ENCODE measurements at regions not wholly inside any gene's neighbourhood (a gene's known extent, or its start where the extent isn't known, plus 50 kb on each side); places are given as distances from the start of the nearest gene placed in this dataset.

GRCh38 chr20:40249805-40250204 is 439.2 kb downstream of the MAFB start:
- Histone ChIP-seq H3K36me3 (ENCODE audit: low read length) (no peaks in the 10 kb centered on the region), H3K9me2 (replicated peaks; ENCODE audit: insufficient read depth, low read length) (no peaks in the 10 kb centered on the region), H2AFZ (ENCODE audit: low read depth, low read length, severe bottlenecking) (no peak overlapping the region), H3F3A (ENCODE audit: insufficient read depth) (no peaks in the 10 kb centered on the region), H3K79me2 (ENCODE audit: insufficient read depth, low read length) (no peaks in the 10 kb centered on the region), H3K27ac (ENCODE audit: low read depth, low read length) (no peak overlapping the region), H3K4me2 (ENCODE audit: low read depth, low read length, poor library complexity, severe bottlenecking) (no peak overlapping the region), H3K9ac (ENCODE audit: low read length) (no peak overlapping the region), H3K27me3 (ENCODE audit: low read length) (no peaks in the 10 kb centered on the region), H3K4me3 (ENCODE audit: insufficient read depth, low read length, poor library complexity, severe bottlenecking) (no peak overlapping the region), H4K20me1 (ENCODE audit: low read depth, low read length) (no peaks in the 10 kb centered on the region), H3K9me3 (ENCODE audit: insufficient read depth, low read length) (no peaks in the 10 kb centered on the region)
- no peak for TF ChIP-seq EZH2phosphoT487 (conservative IDR thresholded peaks at IDR 0.05; ENCODE audit: low read length)
- TF ChIP-seq, protein P1, sequence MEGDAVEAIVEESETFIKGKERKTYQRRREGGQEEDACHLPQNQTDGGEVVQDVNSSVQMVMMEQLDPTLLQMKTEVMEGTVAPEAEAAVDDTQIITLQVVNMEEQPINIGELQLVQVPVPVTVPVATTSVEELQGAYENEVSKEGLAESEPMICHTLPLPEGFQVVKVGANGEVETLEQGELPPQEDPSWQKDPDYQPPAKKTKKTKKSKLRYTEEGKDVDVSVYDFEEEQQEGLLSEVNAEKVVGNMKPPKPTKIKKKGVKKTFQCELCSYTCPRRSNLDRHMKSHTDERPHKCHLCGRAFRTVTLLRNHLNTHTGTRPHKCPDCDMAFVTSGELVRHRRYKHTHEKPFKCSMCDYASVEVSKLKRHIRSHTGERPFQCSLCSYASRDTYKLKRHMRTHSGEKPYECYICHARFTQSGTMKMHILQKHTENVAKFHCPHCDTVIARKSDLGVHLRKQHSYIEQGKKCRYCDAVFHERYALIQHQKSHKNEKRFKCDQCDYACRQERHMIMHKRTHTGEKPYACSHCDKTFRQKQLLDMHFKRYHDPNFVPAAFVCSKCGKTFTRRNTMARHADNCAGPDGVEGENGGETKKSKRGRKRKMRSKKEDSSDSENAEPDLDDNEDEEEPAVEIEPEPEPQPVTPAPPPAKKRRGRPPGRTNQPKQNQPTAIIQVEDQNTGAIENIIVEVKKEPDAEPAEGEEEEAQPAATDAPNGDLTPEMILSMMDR (IDR thresholded peaks at IDR 0.05; ENCODE audit: insufficient read depth, low read length, poor library complexity, severe bottlenecking): no peak

DNA sequence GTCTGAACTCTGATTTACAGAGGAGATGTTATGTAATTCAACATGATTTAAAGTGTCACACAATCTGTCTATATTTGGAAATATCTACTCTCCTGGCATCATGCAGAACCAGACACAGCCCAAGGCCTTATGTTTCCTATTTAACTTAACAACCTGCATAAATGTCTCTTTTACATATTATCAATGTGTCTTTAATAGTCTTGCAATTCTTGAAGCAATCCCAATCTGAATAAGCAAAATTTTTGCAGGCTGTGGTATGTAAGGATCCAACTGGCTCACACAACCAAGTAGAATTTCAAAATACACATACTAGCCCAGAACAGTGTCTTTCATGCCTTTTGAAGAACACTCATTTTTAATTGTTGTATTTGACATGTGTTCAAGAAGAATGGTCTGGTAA is 443.2 kb downstream of the MAFB start:
- Histone ChIP-seq H3F3A (ENCODE audit: insufficient read depth) (no peaks in the 10 kb centered on the region), H3K4me2 (ENCODE audit: low read depth, low read length, poor library complexity, severe bottlenecking) (no peak overlapping the region), H3K9ac (ENCODE audit: low read length) (no peak overlapping the region), H3K27me3 (ENCODE audit: low read length) (no peaks in the 10 kb centered on the region), H3K36me3 (ENCODE audit: low read length) (no peaks in the 10 kb centered on the region), H4K20me1 (ENCODE audit: low read depth, low read length) (no peaks in the 10 kb centered on the region), H2AFZ (ENCODE audit: low read depth, low read length, severe bottlenecking) (no peak overlapping the region), H3K9me3 (ENCODE audit: insufficient read depth, low read length) (no peaks in the 10 kb centered on the region), H3K27ac (ENCODE audit: low read depth, low read length) (no peak overlapping the region), H3K79me2 (ENCODE audit: insufficient read depth, low read length) (no peaks in the 10 kb centered on the region), H3K9me2 (replicated peaks; ENCODE audit: insufficient read depth, low read length) (no peaks in the 10 kb centered on the region), H3K4me3 (ENCODE audit: insufficient read depth, low read length, poor library complexity, severe bottlenecking) (no peak overlapping the region)
- TF ChIP-seq, protein P1 (IDR thresholded peaks at IDR 0.05; ENCODE audit: insufficient read depth, low read length, poor library complexity, severe bottlenecking): no peak
- no peak for TF ChIP-seq EZH2phosphoT487 (conservative IDR thresholded peaks at IDR 0.05; ENCODE audit: low read length)

- Histone ChIP-seq H3K36me3 (ENCODE audit: low read length) (no peaks in the 10 kb centered on the region), H3K4me2 (ENCODE audit: low read depth, low read length, poor library complexity, severe bottlenecking) (no peak overlapping the region), H3K79me2 (ENCODE audit: insufficient read depth, low read length) (no peaks in the 10 kb centered on the region), H3K9me3 (ENCODE audit: insufficient read depth, low read length) (no peaks in the 10 kb centered on the region), H3K4me3 (ENCODE audit: insufficient read depth, low read length, poor library complexity, severe bottlenecking) (no peak overlapping the region), H3K27ac (ENCODE audit: low read depth, low read length) (no peak overlapping the region), H3K9me2 (replicated peaks; ENCODE audit: insufficient read depth, low read length) (no peaks in the 10 kb centered on the region), H3K27me3 (ENCODE audit: low read length) (no peaks in the 10 kb centered on the region), H4K20me1 (ENCODE audit: low read depth, low read length) (no peaks in the 10 kb centered on the region), H2AFZ (ENCODE audit: low read depth, low read length, severe bottlenecking) (no peak overlapping the region), H3F3A (ENCODE audit: insufficient read depth) (no peaks in the 10 kb centered on the region), H3K9ac (ENCODE audit: low read length) (no peak overlapping the region)
- TF ChIP-seq, protein P1 (IDR thresholded peaks at IDR 0.05; ENCODE audit: insufficient read depth, low read length, poor library complexity, severe bottlenecking): no peak
- TF ChIP-seq EZH2phosphoT487 (conservative IDR thresholded peaks at IDR 0.05; ENCODE audit: low read length): no peak
These were observed 444.8 kb downstream of the MAFB start for GRCh38 chr20:40244286-40244685.

Measured in SU-DHL-6 (cell line).